Subcutaneous abdominal adipose tissue (tissue), 5 donors: ENCODE measurements at regions not wholly inside any gene's neighbourhood (a gene's known extent, or its start where the extent isn't known, plus 50 kb on each side); places are given as distances from the start of the nearest gene placed in this dataset.

Source experiments
- H3K27ac ChIP-seq: one replicate; pipeline ENCODE4 v1.7.0; 2013; ENCODE audit warnings: low read depth, mild to moderate bottlenecking, inconsistent platforms, low read length, moderate library complexity
- H3K27me3 ChIP-seq, 5 donors: one replicate each; pipeline ENCODE4 v1.7.0; 2013; ENCODE audit warnings: low read length in 5 of 5, inconsistent platforms in 1 of 5; ENCODE audit not compliant: control insufficient read depth in 5 of 5, insufficient read depth in 4 of 5
- H3K36me3 ChIP-seq, 5 donors: one replicate each; pipeline ENCODE4 v1.7.0; 2013; ENCODE audit warnings: low read length in 5 of 5; ENCODE audit not compliant: control insufficient read depth in 5 of 5, insufficient read depth in 5 of 5
- H3K4me1 ChIP-seq, 5 donors: one replicate each; pipeline ENCODE4 v1.7.0; 2013; ENCODE audit warnings: low read length in 5 of 5, mild to moderate bottlenecking in 3 of 5, moderate library complexity in 1 of 5; ENCODE audit not compliant: control insufficient read depth in 5 of 5, insufficient read depth in 5 of 5
- H3K4me3 ChIP-seq, 5 donors: one replicate each; pipeline ENCODE4 v1.7.0; 2013; ENCODE audit warnings: low read length in 5 of 5, low read depth in 1 of 5
- H3K9ac ChIP-seq, 5 donors: one replicate each; pipeline ENCODE4 v1.7.0; 2013; ENCODE audit warnings: low read length in 5 of 5, mild to moderate bottlenecking in 4 of 5, moderate library complexity in 3 of 5
- H3K9me3 ChIP-seq, 5 donors: one replicate each; pipeline ENCODE4 v1.7.0; 2013; ENCODE audit warnings: low read length in 5 of 5; ENCODE audit not compliant: control insufficient read depth in 5 of 5
- donor health status: healthy.
- donor health status: healthy.
- donor health status: healthy.
- donor health status: healthy.
- donor health status: healthy.

- Histone ChIP-seq H3K4me3 (no peak overlapping the region), H3K27ac (no peak overlapping the region)
Measured at GRCh38 chrX:149073479-149073878, 431.6 kb downstream of the IDS start.

GRCh38 chrX:149069899-149070298 lies 435.2 kb downstream of the IDS start:
- no peak overlapping the region for H3K9ac ChIP-seq
- H3K36me3 ChIP-seq, result no peaks in the 10 kb centered on the region
- no peaks in the 10 kb centered on the region for H3K27me3 ChIP-seq
- H3K9me3 ChIP-seq, result no peaks in the 10 kb centered on the region
- H3K4me3 ChIP-seq, result no peak overlapping the region
- no peak overlapping the region for H3K27ac ChIP-seq
- peaks cover 4 to 15% (median 10%) of the 10 kb centered on the region in 5 donors for H3K4me1 ChIP-seq

More at GRCh38 chrX:149073479-149073878, 431.6 kb downstream of the IDS start:
- Histone ChIP-seq H3K4me1 (peaks cover 4 to 22% (median 16%) of the 10 kb centered on the region in 5 donors), H3K9me3 (no peaks in the 10 kb centered on the region), H3K9ac (no peak overlapping the region), H3K27me3 (no peaks in the 10 kb centered on the region), H3K36me3 (no peaks in the 10 kb centered on the region)

DNA sequence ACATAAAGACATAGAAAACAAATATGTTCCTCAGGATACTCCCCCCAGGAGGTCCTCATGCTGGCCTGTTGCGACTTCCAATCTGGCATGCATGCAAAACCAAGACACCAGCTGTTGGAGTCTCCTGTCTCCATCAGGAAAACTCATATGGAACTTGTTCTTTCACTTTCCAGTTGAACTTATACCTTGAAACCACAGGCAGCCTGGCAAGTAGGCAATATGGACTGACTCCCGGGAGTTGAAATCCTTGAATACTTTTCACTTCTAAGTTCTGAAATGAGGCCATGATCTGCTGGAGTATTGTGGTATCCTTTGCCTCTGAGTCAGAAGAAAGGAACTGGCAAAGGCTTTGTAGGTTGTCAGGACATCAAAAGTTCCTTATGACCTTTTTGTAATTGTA lies 444.2 kb downstream of the IDS start:
- Histone ChIP-seq H3K9ac (no peak overlapping the region), H3K27me3 (peaks cover 0 to 6% (median 0%) of the 10 kb centered on the region in 5 donors), H3K27ac (no peak overlapping the region), H3K9me3 (no peaks in the 10 kb centered on the region), H3K4me3 (no peak overlapping the region), H3K4me1 (peaks cover 0 to 8% (median 0%) of the 10 kb centered on the region in 5 donors), H3K36me3 (no peaks in the 10 kb centered on the region)
